Vagina (tissue), 2 donors: ENCODE measurements at regions not wholly inside any gene's neighbourhood (a gene's known extent, or its start where the extent isn't known, plus 50 kb on each side); places are given as distances from the start of the nearest gene placed in this dataset.

Experiments
- DNase-seq, 2 donors: peaks; one replicate each; pipeline ENCODE4 v3.0.0-alpha.2; 2017; ENCODE audit errors: extremely low spot score in 2 of 2
- H3K27ac ChIP-seq: fragments of 200-600 bp; sonication (generic); one replicate; pipeline ENCODE4 v1.5.1; 2019
- H3K27me3 ChIP-seq: fragments of 200-600 bp; sonication (generic); one replicate; pipeline ENCODE4 v1.5.1; 2019
- H3K36me3 ChIP-seq, 2 donors: fragments of 200-600 bp; sonication (generic); one replicate each; pipeline ENCODE4 v1.5.1; 2017 to 2019
- H3K4me1 ChIP-seq: fragments of 200-600 bp; sonication (generic); one replicate; pipeline ENCODE4 v1.5.1; 2019
- H3K4me3 ChIP-seq, 2 donors: fragments of 200-600 bp; sonication (generic); 1 replicate in 1 of 2; 2 replicates in 1 of 2; pipeline ENCODE4 v1.5.1; 2016 to 2019
- H3K9me3 ChIP-seq: fragments of 200-600 bp; sonication (generic); one replicate; pipeline ENCODE4 v1.5.1; 2019
- POLR2A ChIP-seq, 2 donors: fragments of 450-650 bp; IDR thresholded peaks; one replicate each; pipeline ENCODE4 v1.6.1; 2017; ENCODE audit warnings: antibody characterized with exemption in 2 of 2, mild to moderate bottlenecking in 2 of 2, moderate library complexity in 2 of 2
- POLR2AphosphoS5 ChIP-seq, 2 donors: sonication (generic); formaldehyde crosslinking; IDR thresholded peaks; one replicate each; pipeline ENCODE4 v1.9.0; 2017; ENCODE audit warnings: antibody characterized with exemption in 2 of 2, mild to moderate bottlenecking in 2 of 2, low read depth in 1 of 2; ENCODE audit not compliant: insufficient read depth in 1 of 2
- intact Hi-C: fragments of 100-400 bp; cut with DNase I; formaldehyde crosslinking; loops from one replicate; pipeline ENCODE4 v1.15.1; 2023
- TF ChIP-seq, protein P1 (sequence below), 3 experiments: fragments of 450-650 bp in 2 of 3; fragments of 200-600 bp in 1 of 3; sonication (generic) in 1 of 3; IDR thresholded peaks; one replicate each; pipeline ENCODE4 v1.5.1; 2017 to 2019; ENCODE audit warnings: antibody characterized with exemption in 3 of 3, mild to moderate bottlenecking in 2 of 3, moderate library complexity in 2 of 3

GRCh38 chr2:223114917-223115316 lies 62.9 kb downstream of the KCNE4 start:
- Histone ChIP-seq H3K36me3 (no peaks in the 10 kb centered on the region), H3K27ac (no peak overlapping the region), H3K4me3 (no peak overlapping the region), H3K4me1 (no peaks in the 10 kb centered on the region), H3K27me3 (no peaks in the 10 kb centered on the region), H3K9me3 (no peaks in the 10 kb centered on the region)
- intact Hi-C loops, result no loop called here
- DNase-seq, result no peak
- TF ChIP-seq, protein P1, sequence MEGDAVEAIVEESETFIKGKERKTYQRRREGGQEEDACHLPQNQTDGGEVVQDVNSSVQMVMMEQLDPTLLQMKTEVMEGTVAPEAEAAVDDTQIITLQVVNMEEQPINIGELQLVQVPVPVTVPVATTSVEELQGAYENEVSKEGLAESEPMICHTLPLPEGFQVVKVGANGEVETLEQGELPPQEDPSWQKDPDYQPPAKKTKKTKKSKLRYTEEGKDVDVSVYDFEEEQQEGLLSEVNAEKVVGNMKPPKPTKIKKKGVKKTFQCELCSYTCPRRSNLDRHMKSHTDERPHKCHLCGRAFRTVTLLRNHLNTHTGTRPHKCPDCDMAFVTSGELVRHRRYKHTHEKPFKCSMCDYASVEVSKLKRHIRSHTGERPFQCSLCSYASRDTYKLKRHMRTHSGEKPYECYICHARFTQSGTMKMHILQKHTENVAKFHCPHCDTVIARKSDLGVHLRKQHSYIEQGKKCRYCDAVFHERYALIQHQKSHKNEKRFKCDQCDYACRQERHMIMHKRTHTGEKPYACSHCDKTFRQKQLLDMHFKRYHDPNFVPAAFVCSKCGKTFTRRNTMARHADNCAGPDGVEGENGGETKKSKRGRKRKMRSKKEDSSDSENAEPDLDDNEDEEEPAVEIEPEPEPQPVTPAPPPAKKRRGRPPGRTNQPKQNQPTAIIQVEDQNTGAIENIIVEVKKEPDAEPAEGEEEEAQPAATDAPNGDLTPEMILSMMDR (IDR thresholded peaks at IDR 0.05), result no peak
- TF ChIP-seq POLR2A (IDR thresholded peaks at IDR 0.05), result no peak
- TF ChIP-seq POLR2AphosphoS5 (IDR thresholded peaks at IDR 0.05; ENCODE audit: insufficient read depth in 1 of 2, low read depth in 1 of 2), result no peak

DNA sequence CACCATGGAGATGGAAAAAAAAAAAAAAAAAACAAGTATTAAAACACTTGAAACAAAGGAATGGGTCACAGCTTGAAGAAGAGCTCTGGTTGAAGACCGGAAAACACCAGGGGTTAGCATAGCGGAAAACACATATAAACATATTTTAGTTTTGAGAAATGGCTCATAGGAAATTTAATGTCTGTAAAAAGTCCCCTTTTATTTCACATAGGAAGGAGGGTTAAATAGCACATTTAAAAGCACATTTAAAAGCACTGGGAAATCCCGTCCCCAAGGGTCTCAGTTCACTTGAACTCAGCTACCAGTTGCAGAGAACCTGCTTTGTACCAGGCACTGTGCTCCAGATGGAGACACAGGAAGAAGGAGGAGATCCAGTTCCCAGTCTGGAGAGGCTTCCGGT lies 65.5 kb downstream of the KCNE4 start:
- DNase-seq, result no peak
- H3K4me1 ChIP-seq, result no peaks in the 10 kb centered on the region
- intact Hi-C loops, result no loop called here
- no peaks in the 10 kb centered on the region for H3K9me3 ChIP-seq
- TF ChIP-seq POLR2A (IDR thresholded peaks at IDR 0.05), result no peak
- TF ChIP-seq POLR2AphosphoS5 (IDR thresholded peaks at IDR 0.05; ENCODE audit: insufficient read depth in 1 of 2, low read depth in 1 of 2), result no peak
- TF ChIP-seq, protein P1 (IDR thresholded peaks at IDR 0.05), result no peak
- no peaks in the 10 kb centered on the region for H3K27me3 ChIP-seq
- no peaks in the 10 kb centered on the region for H3K36me3 ChIP-seq
- no peak overlapping the region for H3K27ac ChIP-seq
- H3K4me3 ChIP-seq, result no peak overlapping the region

DNA sequence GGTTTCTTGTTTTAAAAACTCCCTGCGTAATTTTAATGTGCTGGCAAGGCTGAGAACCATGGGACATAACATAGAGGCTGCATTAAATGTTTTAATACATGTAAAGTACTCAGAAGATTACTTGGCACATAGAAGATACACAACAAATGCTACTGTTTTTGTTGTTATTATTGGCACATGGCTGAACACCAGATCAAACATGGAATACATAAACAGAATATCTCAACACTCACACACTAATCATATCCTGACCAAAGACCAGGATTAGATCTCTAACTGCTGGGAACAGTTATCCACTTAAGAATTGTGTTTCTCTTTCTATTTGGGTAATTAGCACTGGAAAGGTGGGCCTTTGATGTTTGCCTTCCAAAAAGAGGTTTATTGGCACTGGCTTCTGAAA lies 69.3 kb downstream of the KCNE4 start:
- TF ChIP-seq POLR2A (IDR thresholded peaks at IDR 0.05) (no peak), POLR2AphosphoS5 (IDR thresholded peaks at IDR 0.05; ENCODE audit: insufficient read depth in 1 of 2, low read depth in 1 of 2) (no peak)
- TF ChIP-seq, protein P1 (IDR thresholded peaks at IDR 0.05), result no peak
- Histone ChIP-seq H3K4me3 (no peak overlapping the region), H3K36me3 (no peaks in the 10 kb centered on the region), H3K27me3 (no peaks in the 10 kb centered on the region), H3K27ac (no peak overlapping the region), H3K4me1 (peaks cover 4% of the 10 kb centered on the region), H3K9me3 (no peaks in the 10 kb centered on the region)
- no peak for DNase-seq
- intact Hi-C loops, result no loop called here

- H3K4me3 ChIP-seq, result no peak overlapping the region
- peaks cover 4% of the 10 kb centered on the region for H3K4me1 ChIP-seq
- intact Hi-C loops, result no loop called here
- TF ChIP-seq POLR2AphosphoS5 (IDR thresholded peaks at IDR 0.05; ENCODE audit: insufficient read depth in 1 of 2, low read depth in 1 of 2) (no peak), POLR2A (IDR thresholded peaks at IDR 0.05) (no peak)
- TF ChIP-seq, protein P1 (IDR thresholded peaks at IDR 0.05), result no peak
- no peaks in the 10 kb centered on the region for H3K9me3 ChIP-seq
- H3K27ac ChIP-seq, result no peak overlapping the region
- no peaks in the 10 kb centered on the region for H3K27me3 ChIP-seq
- DNase-seq, result no peak
- H3K36me3 ChIP-seq, result no peaks in the 10 kb centered on the region
Measured at GRCh38 chr2:223122781-223123180, 70.8 kb downstream of the KCNE4 start.

DNA sequence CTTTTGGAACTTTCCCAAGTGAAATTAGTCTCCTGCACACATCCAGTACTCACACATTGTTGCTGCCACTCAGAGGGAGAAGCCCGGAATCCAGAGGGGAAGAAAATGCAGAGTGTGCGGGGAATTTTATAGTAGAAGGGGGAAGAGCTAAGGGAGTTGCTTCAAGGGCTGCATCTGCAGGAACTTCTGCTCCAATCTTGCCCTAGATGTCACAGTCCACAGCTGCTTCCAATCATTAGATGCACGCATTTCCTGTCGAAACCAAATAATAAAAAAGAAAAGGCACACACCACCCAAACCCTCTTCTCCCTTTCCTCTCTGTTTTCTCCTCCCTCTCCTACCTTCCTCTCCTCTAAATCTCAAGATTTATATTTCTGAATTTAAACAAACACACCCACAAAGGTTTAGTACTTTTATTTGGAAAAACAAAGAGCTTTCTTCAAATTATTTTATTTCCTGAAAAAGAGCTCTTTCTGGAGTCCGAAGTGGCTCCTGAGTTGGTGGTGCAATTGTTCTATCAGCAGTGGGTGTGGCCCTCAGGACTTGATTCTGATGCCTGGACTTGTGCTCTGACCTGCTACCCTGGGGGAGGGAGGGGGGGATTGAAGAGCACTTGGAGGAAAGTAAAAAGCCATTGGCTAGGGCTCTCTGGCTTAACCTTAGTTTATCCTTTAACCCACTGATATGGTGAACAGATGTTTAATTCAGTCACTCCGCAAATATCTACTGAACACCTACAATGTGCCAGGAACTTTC lies 72.0 kb downstream of the KCNE4 start:
- no peaks in the 10 kb centered on the region for H3K27me3 ChIP-seq
- intact Hi-C loops, result no loop called here
- H3K9me3 ChIP-seq, result no peaks in the 10 kb centered on the region
- no peak overlapping the region for H3K27ac ChIP-seq
- H3K4me3 ChIP-seq, result no peak overlapping the region
- TF ChIP-seq, protein P1 (IDR thresholded peaks at IDR 0.05), result no peak
- TF ChIP-seq POLR2A (IDR thresholded peaks at IDR 0.05) (no peak), POLR2AphosphoS5 (IDR thresholded peaks at IDR 0.05; ENCODE audit: insufficient read depth in 1 of 2, low read depth in 1 of 2) (no peak)
- DNase-seq, result no peak
- H3K36me3 ChIP-seq, result no peaks in the 10 kb centered on the region
- peaks cover 4% of the 10 kb centered on the region for H3K4me1 ChIP-seq
